ENCODE measurements at regions not wholly inside any gene's neighbourhood (a gene's known extent, or its start where the extent isn't known, plus 50 kb on each side); places are given as distances from the start of the nearest gene placed in this dataset.

DNA sequence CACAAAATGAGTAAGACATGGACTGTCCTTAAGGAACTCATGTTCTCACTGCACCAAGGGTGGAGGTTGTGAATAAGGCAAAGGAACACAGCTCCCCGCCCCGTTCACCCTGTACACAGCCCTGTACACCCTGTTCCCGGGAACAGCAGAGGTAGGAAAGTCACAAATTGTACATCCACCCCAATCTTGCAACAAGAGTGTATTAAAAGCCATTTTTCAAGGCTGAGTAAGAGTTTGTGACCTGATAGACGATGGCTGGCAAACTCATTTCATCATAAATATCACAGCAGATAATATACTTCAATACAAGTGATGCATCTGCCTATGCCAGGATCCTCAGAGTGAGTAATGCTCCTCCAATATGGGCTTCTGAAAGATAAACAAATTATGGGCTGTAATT, 52.5 kb upstream of the CAMK1G start:
- no peak for TF ChIP-seq CREB1 (IDR thresholded peaks at IDR 0.05; ENCODE audit: low read depth)
- TF ChIP-seq TAF1 (IDR thresholded peaks at IDR 0.05; ENCODE audit: low read depth): no peak
- no peak for TF ChIP-seq FOXM1 (IDR thresholded peaks at IDR 0.05; ENCODE audit: borderline replicate concordance, low read depth)
- no peak for TF ChIP-seq TEAD4 (IDR thresholded peaks at IDR 0.05)

DNA sequence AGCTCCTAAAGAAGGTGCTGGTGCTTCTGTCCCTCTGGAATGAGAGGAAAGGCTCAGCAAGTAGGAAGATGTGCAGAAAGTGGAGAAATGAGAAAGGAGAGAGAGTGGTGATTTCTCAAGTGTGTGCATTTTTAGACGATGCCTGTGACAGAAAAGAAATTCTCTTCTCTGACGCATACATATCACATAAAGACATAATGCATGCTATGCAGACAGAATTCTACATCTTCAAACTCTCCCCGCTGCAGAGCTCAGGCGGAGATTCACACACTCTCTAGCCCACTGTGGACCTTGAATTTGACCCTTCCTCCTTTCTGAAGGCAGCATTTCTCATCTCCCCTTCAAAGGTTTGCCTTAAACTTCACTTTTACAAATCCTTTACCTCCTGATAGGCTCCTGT, 52.0 kb upstream of the CAMK1G start:
- TF ChIP-seq FOXM1 (IDR thresholded peaks at IDR 0.05; ENCODE audit: borderline replicate concordance, low read depth) (no peak), RAD21 (IDR thresholded peaks at IDR 0.05; ENCODE audit: low read depth) (no peak), EP300 (IDR thresholded peaks at IDR 0.05; ENCODE audit: borderline replicate concordance) (no peak), ZBTB7A (IDR thresholded peaks at IDR 0.05; ENCODE audit: low read depth) (no peak), TAF1 (IDR thresholded peaks at IDR 0.05; ENCODE audit: low read depth) (no peak), TCF12 (IDR thresholded peaks at IDR 0.05; ENCODE audit: low read depth) (no peak), CREB1 (IDR thresholded peaks at IDR 0.05; ENCODE audit: low read depth) (no peak), EGR1 (IDR thresholded peaks at IDR 0.05) (no peak), CEBPB (IDR thresholded peaks at IDR 0.05) (no peak), TEAD4 (IDR thresholded peaks at IDR 0.05) (no peak), NFIC (IDR thresholded peaks at IDR 0.05) (no peak), YY1 (IDR thresholded peaks at IDR 0.05; ENCODE audit: low read depth) (no peak)
- TF ChIP-seq, protein P1, sequence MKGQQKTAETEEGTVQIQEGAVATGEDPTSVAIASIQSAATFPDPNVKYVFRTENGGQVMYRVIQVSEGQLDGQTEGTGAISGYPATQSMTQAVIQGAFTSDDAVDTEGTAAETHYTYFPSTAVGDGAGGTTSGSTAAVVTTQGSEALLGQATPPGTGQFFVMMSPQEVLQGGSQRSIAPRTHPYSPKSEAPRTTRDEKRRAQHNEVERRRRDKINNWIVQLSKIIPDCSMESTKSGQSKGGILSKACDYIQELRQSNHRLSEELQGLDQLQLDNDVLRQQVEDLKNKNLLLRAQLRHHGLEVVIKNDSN (IDR thresholded peaks at IDR 0.05): no peak
- TF ChIP-seq, protein P2, sequence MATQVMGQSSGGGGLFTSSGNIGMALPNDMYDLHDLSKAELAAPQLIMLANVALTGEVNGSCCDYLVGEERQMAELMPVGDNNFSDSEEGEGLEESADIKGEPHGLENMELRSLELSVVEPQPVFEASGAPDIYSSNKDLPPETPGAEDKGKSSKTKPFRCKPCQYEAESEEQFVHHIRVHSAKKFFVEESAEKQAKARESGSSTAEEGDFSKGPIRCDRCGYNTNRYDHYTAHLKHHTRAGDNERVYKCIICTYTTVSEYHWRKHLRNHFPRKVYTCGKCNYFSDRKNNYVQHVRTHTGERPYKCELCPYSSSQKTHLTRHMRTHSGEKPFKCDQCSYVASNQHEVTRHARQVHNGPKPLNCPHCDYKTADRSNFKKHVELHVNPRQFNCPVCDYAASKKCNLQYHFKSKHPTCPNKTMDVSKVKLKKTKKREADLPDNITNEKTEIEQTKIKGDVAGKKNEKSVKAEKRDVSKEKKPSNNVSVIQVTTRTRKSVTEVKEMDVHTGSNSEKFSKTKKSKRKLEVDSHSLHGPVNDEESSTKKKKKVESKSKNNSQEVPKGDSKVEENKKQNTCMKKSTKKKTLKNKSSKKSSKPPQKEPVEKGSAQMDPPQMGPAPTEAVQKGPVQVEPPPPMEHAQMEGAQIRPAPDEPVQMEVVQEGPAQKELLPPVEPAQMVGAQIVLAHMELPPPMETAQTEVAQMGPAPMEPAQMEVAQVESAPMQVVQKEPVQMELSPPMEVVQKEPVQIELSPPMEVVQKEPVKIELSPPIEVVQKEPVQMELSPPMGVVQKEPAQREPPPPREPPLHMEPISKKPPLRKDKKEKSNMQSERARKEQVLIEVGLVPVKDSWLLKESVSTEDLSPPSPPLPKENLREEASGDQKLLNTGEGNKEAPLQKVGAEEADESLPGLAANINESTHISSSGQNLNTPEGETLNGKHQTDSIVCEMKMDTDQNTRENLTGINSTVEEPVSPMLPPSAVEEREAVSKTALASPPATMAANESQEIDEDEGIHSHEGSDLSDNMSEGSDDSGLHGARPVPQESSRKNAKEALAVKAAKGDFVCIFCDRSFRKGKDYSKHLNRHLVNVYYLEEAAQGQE (IDR thresholded peaks at IDR 0.05; ENCODE audit: low read depth): no peak
- TF ChIP-seq, protein P3, sequence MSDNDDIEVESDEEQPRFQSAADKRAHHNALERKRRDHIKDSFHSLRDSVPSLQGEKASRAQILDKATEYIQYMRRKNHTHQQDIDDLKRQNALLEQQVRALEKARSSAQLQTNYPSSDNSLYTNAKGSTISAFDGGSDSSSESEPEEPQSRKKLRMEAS (IDR thresholded peaks at IDR 0.05): no peak

All from Ishikawa (cell line).